ENCODE measurements at regions not wholly inside any gene's neighbourhood (a gene's known extent, or its start where the extent isn't known, plus 50 kb on each side); places are given as distances from the start of the nearest gene placed in this dataset.

DNA sequence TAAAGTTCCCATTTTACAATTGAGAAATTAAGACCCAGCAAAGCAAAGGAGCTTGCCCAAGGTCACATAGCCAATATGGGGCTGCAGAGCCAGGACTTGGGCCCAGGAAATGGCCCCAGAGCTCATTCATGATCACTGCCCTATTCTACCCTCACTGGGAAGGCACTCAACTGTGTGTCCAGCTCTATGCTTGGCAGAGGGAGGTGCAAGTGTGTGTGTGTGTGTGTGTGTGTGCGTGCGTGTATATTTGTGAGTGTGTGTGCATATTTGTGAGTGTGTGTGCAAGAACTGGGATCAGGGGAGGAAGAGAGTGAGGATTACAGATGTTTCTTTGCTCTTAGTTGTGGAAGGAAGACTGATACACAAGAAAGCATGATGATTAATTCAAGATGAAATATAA is 151.2 kb upstream of the CRY1 start:
- Histone ChIP-seq H3K36me3 (ENCODE audit: insufficient read depth, low read depth, low read length) (no peaks in the 10 kb centered on the region), H3K27ac (ENCODE audit: low read length) (no peak overlapping the region), H3K9ac (ENCODE audit: low read depth, low read length) (no peak overlapping the region), H3K27me3 (ENCODE audit: insufficient read depth, low read length) (no peaks in the 10 kb centered on the region), H3K4me1 (ENCODE audit: insufficient read depth, low read length) (no peaks in the 10 kb centered on the region), H3K4me3 (ENCODE audit: low read length) (no peak overlapping the region), H3K9me3 (ENCODE audit: insufficient read depth, low read depth, low read length) (no peaks in the 10 kb centered on the region)

DNA sequence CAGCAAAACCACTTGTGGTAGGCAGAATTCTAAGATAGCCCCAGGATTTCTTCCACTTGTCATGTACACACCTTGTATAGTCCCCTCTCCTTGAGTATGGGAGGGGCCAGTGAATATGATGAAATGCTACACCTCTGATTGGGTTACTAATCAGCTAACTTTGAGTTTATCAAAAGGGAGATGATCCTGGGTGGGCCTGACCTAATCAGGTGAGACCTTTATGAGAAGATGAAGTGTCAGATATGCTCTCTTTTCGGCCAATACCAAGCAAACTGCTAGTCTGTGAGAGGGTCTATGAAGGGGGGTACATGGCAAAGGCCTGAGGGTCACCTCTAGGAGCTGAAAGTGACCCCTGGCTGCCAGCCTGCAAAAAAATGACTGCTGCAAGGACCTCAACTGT is 154.3 kb upstream of the CRY1 start:
- Histone ChIP-seq H3K4me1 (ENCODE audit: insufficient read depth, low read length) (no peaks in the 10 kb centered on the region), H3K4me3 (ENCODE audit: low read length) (no peak overlapping the region), H3K27ac (ENCODE audit: low read length) (no peak overlapping the region), H3K9me3 (ENCODE audit: insufficient read depth, low read depth, low read length) (no peaks in the 10 kb centered on the region), H3K27me3 (ENCODE audit: insufficient read depth, low read length) (no peaks in the 10 kb centered on the region), H3K36me3 (ENCODE audit: insufficient read depth, low read depth, low read length) (no peaks in the 10 kb centered on the region), H3K9ac (ENCODE audit: low read depth, low read length) (no peak overlapping the region)

DNA sequence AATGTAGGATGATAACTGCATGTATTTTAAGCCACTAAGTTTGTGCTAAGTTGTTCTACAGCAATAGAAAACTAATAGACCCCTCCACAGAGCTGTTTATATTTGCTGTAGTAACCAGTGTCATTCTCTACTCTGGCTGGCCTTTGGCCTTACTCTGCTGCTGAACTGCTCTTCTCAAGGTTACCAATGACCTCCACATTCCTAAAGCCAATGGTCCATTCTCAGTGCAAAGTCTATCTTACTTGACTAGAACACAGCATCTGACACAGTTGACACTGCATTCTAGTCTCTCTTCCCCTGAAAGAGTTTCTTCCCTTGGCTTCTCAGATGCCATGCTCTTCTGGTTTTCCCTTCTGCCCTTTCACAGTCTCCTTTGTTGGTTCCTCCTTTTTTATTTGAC is 154.8 kb upstream of the CRY1 start:
- Histone ChIP-seq H3K36me3 (ENCODE audit: insufficient read depth, low read depth, low read length) (no peaks in the 10 kb centered on the region), H3K9me3 (ENCODE audit: insufficient read depth, low read depth, low read length) (no peaks in the 10 kb centered on the region), H3K4me3 (ENCODE audit: low read length) (no peak overlapping the region), H3K9ac (ENCODE audit: low read depth, low read length) (no peak overlapping the region), H3K4me1 (ENCODE audit: insufficient read depth, low read length) (no peaks in the 10 kb centered on the region), H3K27ac (ENCODE audit: low read length) (no peak overlapping the region), H3K27me3 (ENCODE audit: insufficient read depth, low read length) (no peaks in the 10 kb centered on the region)

- Histone ChIP-seq H3K9me3 (ENCODE audit: insufficient read depth, low read depth, low read length) (no peaks in the 10 kb centered on the region), H3K36me3 (ENCODE audit: insufficient read depth, low read depth, low read length) (no peaks in the 10 kb centered on the region), H3K27ac (ENCODE audit: low read length) (no peak overlapping the region), H3K9ac (ENCODE audit: low read depth, low read length) (no peak overlapping the region), H3K4me1 (ENCODE audit: insufficient read depth, low read length) (no peaks in the 10 kb centered on the region), H3K4me3 (ENCODE audit: low read length) (no peak overlapping the region), H3K27me3 (ENCODE audit: insufficient read depth, low read length) (no peaks in the 10 kb centered on the region)
These were observed 157.9 kb upstream of the CRY1 start for GRCh38 chr12:107251288-107251687.

- H3K4me1 ChIP-seq (ENCODE audit: insufficient read depth, low read length) = no peaks in the 10 kb centered on the region
- H3K36me3 ChIP-seq (ENCODE audit: insufficient read depth, low read depth, low read length) = no peaks in the 10 kb centered on the region
- no peak overlapping the region for H3K4me3 ChIP-seq (ENCODE audit: low read length)
- H3K9me3 ChIP-seq (ENCODE audit: insufficient read depth, low read depth, low read length) = no peaks in the 10 kb centered on the region
- H3K9ac ChIP-seq (ENCODE audit: low read depth, low read length) = no peak overlapping the region
- no peak overlapping the region for H3K27ac ChIP-seq (ENCODE audit: low read length)
- H3K27me3 ChIP-seq (ENCODE audit: insufficient read depth, low read length) = no peaks in the 10 kb centered on the region
These were observed 160.0 kb upstream of the CRY1 start for GRCh38 chr12:107253361-107253760.

DNA sequence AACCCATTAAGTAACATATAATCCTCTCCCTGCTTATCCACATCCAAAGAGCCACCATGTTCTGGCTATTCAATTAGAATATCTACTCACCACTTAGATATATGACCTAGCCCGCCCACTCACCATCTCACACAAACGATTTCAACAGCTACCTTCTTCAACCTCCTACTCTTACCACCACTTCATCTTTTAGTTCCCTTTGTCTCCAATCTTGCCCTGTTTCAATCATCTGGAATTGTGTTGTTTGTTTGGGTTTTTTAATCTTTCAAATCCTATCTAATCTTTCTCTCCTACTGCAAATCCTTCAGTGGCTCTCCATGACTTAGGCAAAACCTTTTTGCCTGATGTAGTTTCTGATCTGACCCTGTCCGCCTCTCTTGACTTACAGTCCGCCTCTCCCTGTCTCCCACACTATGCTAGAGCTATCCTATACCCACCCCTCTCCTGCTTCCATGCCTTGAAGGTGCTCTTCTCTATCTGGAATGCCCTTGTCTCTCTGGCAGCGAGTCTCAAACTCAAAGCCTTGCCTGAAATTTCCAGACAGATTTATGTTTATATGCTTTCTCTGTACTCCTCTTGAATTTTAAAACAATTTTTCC is 161.0 kb upstream of the CRY1 start:
- H3K4me3 ChIP-seq (ENCODE audit: low read length) = no peak overlapping the region
- no peaks in the 10 kb centered on the region for H3K4me1 ChIP-seq (ENCODE audit: insufficient read depth, low read length)
- no peaks in the 10 kb centered on the region for H3K9me3 ChIP-seq (ENCODE audit: insufficient read depth, low read depth, low read length)
- H3K27me3 ChIP-seq (ENCODE audit: insufficient read depth, low read length) = no peaks in the 10 kb centered on the region
- no peak overlapping the region for H3K9ac ChIP-seq (ENCODE audit: low read depth, low read length)
- no peaks in the 10 kb centered on the region for H3K36me3 ChIP-seq (ENCODE audit: insufficient read depth, low read depth, low read length)
- no peak overlapping the region for H3K27ac ChIP-seq (ENCODE audit: low read length)

GRCh38 chr12:107258780-107259179 is 165.4 kb upstream of the CRY1 start:
- H3K9ac ChIP-seq (ENCODE audit: low read depth, low read length) = no peak overlapping the region
- no peaks in the 10 kb centered on the region for H3K27me3 ChIP-seq (ENCODE audit: insufficient read depth, low read length)
- no peaks in the 10 kb centered on the region for H3K9me3 ChIP-seq (ENCODE audit: insufficient read depth, low read depth, low read length)
- no peak overlapping the region for H3K4me3 ChIP-seq (ENCODE audit: low read length)
- H3K4me1 ChIP-seq (ENCODE audit: insufficient read depth, low read length) = no peaks in the 10 kb centered on the region
- no peak overlapping the region for H3K27ac ChIP-seq (ENCODE audit: low read length)
- H3K36me3 ChIP-seq (ENCODE audit: insufficient read depth, low read depth, low read length) = no peaks in the 10 kb centered on the region

DNA sequence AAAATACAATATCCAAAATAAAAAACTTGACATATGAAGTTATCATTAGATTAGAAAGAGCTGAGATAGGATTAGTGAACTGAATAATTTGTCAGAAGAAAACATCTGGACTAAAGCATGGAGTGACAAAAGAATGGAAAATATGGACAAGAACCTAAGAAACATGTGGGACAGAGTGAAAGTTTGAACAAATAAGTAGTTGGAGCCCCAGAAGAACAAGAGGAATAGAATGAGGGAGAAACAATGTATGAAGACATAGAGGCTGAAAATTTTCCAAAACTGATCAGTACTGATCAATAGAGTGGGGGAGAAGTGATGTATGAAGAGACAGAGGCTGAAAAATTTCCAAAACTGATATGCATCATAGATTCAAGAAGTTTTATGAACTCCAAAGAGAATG is 170.6 kb upstream of the CRY1 start:
- Histone ChIP-seq H3K27ac (ENCODE audit: low read length) (no peak overlapping the region), H3K9me3 (ENCODE audit: insufficient read depth, low read depth, low read length) (no peaks in the 10 kb centered on the region), H3K36me3 (ENCODE audit: insufficient read depth, low read depth, low read length) (no peaks in the 10 kb centered on the region), H3K9ac (ENCODE audit: low read depth, low read length) (no peak overlapping the region), H3K4me1 (ENCODE audit: insufficient read depth, low read length) (no peaks in the 10 kb centered on the region), H3K4me3 (ENCODE audit: low read length) (no peak overlapping the region), H3K27me3 (ENCODE audit: insufficient read depth, low read length) (no peaks in the 10 kb centered on the region)

DNA sequence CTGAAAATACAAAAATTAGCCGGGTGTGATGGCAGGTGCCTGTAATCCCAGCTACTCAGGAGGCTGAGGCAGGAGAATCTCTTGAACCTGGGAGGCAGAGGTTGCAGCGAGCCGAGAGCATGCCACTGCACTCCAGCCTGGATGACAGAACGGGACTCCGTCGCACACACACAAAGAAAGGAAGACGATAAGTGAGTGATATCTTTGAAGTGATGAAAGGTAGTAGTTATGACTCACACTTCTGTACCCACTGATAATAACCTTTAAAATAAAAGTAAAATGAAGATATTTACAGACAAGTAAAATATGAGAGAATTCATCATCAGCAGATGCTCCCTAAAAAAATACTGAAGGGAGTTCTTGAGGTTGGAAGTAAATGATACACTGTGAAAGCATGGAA is 171.3 kb upstream of the CRY1 start:
- Histone ChIP-seq H3K36me3 (ENCODE audit: insufficient read depth, low read depth, low read length) (no peaks in the 10 kb centered on the region), H3K9ac (ENCODE audit: low read depth, low read length) (no peak overlapping the region), H3K27me3 (ENCODE audit: insufficient read depth, low read length) (no peaks in the 10 kb centered on the region), H3K4me3 (ENCODE audit: low read length) (no peak overlapping the region), H3K4me1 (ENCODE audit: insufficient read depth, low read length) (no peaks in the 10 kb centered on the region), H3K9me3 (ENCODE audit: insufficient read depth, low read depth, low read length) (no peaks in the 10 kb centered on the region), H3K27ac (ENCODE audit: low read length) (no peak overlapping the region)

DNA sequence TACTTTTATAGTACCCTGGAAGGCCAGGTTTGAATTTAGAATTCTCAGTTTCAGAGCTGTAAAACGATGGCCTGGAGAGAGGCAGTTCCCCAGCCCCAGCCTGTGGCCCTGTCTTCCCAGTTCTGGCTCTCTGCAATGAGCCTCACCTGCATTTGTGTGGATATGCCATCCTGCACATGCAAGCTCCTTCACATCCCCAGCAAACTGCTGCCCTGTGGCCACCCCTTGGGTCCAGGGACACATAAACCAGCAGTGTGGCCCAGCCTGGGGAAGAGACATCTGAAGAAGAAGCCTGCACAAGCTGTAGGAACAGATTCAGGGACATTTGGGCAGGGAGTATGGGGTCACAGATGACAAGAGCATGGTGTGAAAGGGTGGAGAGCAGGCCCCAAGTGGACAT is 174.3 kb upstream of the CRY1 start:
- no peak overlapping the region for H3K9ac ChIP-seq (ENCODE audit: low read depth, low read length)
- H3K4me1 ChIP-seq (ENCODE audit: insufficient read depth, low read length) = no peaks in the 10 kb centered on the region
- no peak overlapping the region for H3K27ac ChIP-seq (ENCODE audit: low read length)
- H3K27me3 ChIP-seq (ENCODE audit: insufficient read depth, low read length) = no peaks in the 10 kb centered on the region
- no peaks in the 10 kb centered on the region for H3K36me3 ChIP-seq (ENCODE audit: insufficient read depth, low read depth, low read length)
- H3K4me3 ChIP-seq (ENCODE audit: low read length) = no peak overlapping the region
- H3K9me3 ChIP-seq (ENCODE audit: insufficient read depth, low read depth, low read length) = no peaks in the 10 kb centered on the region

DNA sequence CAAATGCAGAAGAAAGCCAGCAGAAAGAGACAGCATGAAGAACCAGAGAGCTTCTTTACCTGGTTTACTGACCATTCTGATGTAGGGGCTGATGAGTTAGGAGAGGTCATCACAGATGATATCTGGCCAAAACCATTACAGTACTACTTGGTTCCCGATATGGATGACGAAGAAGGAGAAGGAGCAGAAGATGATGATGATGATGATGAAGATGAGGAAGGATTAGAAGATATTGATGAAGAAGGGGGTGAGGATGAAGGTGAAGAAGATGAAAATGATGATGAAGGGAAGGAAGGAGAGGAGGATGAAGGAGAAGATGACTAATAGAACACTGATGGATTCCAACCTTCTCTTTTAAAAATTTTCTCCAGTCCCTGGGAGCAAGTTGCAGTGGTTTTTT is 178.2 kb upstream of the CRY1 start:
- no peaks in the 10 kb centered on the region for H3K9me3 ChIP-seq (ENCODE audit: insufficient read depth, low read depth, low read length)
- no peaks in the 10 kb centered on the region for H3K27me3 ChIP-seq (ENCODE audit: insufficient read depth, low read length)
- no peak overlapping the region for H3K27ac ChIP-seq (ENCODE audit: low read length)
- no peak overlapping the region for H3K4me3 ChIP-seq (ENCODE audit: low read length)
- no peaks in the 10 kb centered on the region for H3K36me3 ChIP-seq (ENCODE audit: insufficient read depth, low read depth, low read length)
- no peaks in the 10 kb centered on the region for H3K4me1 ChIP-seq (ENCODE audit: insufficient read depth, low read length)
- no peak overlapping the region for H3K9ac ChIP-seq (ENCODE audit: low read depth, low read length)

DNA sequence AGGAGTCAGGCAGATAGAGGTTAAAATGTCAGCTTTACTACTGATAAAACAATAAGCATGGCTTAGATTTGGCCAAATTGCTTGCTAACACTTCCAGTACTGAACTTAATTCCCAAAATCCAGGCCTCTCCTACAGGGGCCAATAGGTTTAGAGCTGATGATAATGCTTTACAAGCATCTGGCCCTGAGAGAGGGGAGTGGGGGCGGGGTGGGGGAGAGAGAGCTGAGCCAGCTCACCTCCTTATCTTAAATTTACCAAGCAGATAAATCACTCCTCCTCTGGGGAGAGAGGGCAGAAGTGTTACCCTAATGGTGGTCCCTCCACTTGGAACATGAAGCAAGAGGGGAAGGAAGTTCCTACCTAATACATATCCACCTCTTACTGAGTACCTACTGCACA is 182.2 kb upstream of the CRY1 start:
- Histone ChIP-seq H3K36me3 (ENCODE audit: insufficient read depth, low read depth, low read length) (no peaks in the 10 kb centered on the region), H3K4me3 (ENCODE audit: low read length) (no peak overlapping the region)

GRCh38 chr12:107277855-107278254 is 184.5 kb upstream of the CRY1 start:
- Histone ChIP-seq H3K9me3 (ENCODE audit: insufficient read depth, low read depth, low read length) (no peaks in the 10 kb centered on the region), H3K27me3 (ENCODE audit: insufficient read depth, low read length) (no peaks in the 10 kb centered on the region), H3K27ac (ENCODE audit: low read length) (no peak overlapping the region), H3K4me1 (ENCODE audit: insufficient read depth, low read length) (no peaks in the 10 kb centered on the region), H3K4me3 (ENCODE audit: low read length) (no peak overlapping the region), H3K36me3 (ENCODE audit: insufficient read depth, low read depth, low read length) (no peaks in the 10 kb centered on the region), H3K9ac (ENCODE audit: low read depth, low read length) (no peak overlapping the region)

More for the DNA sequence above, 182.2 kb upstream of the CRY1 start:
- Histone ChIP-seq H3K27me3 (ENCODE audit: insufficient read depth, low read length) (no peaks in the 10 kb centered on the region), H3K9me3 (ENCODE audit: insufficient read depth, low read depth, low read length) (no peaks in the 10 kb centered on the region), H3K27ac (ENCODE audit: low read length) (no peak overlapping the region), H3K9ac (ENCODE audit: low read depth, low read length) (no peak overlapping the region), H3K4me1 (ENCODE audit: insufficient read depth, low read length) (no peaks in the 10 kb centered on the region)
